ENCODE measurements at regions not wholly inside any gene's neighbourhood (a gene's known extent, or its start where the extent isn't known, plus 50 kb on each side); places are given as distances from the start of the nearest gene placed in this dataset.
"Not testable (repeated sequence)": the region's sequence is repeated elsewhere in the genome, so short reads cannot be mapped to it uniquely, and the experiment has no call there.

DNA sequence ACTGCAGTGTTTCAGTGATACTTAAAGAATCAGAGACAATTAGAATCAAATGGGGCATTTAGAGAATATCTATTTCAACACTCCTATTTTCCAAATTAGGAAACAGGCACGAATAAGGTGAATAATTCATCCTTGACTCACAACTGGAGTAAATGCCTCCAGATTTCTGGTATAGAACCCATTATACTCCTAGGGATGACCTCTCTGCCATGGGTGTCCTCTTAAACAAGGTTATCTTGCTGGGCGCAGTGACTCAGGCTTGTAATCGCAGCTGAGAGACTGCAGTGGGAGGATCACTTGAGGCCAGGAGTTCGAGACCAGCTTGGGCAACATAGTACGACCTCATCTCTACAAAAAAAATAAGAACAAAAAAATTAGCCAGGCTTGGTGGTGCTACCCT is 139.8 kb upstream of the ELAC2 start:
- Histone ChIP-seq H3K4me3 (no peak overlapping the region), H3K4me1 (no peaks in the 10 kb centered on the region), H3K27ac (no peak overlapping the region), H3K36me3 (no peaks in the 10 kb centered on the region), H3K9me3 (no peaks in the 10 kb centered on the region), H3K27me3 (no peaks in the 10 kb centered on the region)
- 87 to 91% methylated on average over 5 of the region's 5 CpGs for WGBS, 2 donors
- TF ChIP-seq, protein P1, sequence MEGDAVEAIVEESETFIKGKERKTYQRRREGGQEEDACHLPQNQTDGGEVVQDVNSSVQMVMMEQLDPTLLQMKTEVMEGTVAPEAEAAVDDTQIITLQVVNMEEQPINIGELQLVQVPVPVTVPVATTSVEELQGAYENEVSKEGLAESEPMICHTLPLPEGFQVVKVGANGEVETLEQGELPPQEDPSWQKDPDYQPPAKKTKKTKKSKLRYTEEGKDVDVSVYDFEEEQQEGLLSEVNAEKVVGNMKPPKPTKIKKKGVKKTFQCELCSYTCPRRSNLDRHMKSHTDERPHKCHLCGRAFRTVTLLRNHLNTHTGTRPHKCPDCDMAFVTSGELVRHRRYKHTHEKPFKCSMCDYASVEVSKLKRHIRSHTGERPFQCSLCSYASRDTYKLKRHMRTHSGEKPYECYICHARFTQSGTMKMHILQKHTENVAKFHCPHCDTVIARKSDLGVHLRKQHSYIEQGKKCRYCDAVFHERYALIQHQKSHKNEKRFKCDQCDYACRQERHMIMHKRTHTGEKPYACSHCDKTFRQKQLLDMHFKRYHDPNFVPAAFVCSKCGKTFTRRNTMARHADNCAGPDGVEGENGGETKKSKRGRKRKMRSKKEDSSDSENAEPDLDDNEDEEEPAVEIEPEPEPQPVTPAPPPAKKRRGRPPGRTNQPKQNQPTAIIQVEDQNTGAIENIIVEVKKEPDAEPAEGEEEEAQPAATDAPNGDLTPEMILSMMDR (IDR thresholded peaks at IDR 0.05), result no peak
- no peak for TF ChIP-seq EP300 (IDR thresholded peaks at IDR 0.05)
- no peak for TF ChIP-seq POLR2A (IDR thresholded peaks at IDR 0.05)
- DNase-seq (ENCODE audit: low spot score in 2 of 2), result no peak

DNA sequence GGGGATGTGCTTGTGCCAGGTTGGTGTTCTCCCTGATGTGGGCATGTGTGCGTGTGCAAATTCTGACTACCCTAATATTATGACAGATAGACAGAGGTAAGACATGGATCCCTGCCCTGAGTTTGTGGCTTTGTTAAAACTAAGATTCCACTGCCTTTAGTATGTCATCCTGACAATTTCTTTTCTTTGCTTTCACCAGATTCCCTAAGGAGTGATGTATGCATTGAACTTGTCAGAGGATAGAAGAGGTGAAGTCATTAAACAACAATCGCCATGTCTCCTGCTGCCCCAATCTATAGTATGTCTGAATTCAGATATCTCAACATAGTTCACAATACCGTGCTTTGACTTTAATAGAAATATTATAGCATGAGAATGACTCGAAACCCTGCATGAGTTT is 137.1 kb upstream of the ELAC2 start:
- WGBS, 2 donors, result 88 to 92% methylated on average over 4 of the region's 4 CpGs

DNA sequence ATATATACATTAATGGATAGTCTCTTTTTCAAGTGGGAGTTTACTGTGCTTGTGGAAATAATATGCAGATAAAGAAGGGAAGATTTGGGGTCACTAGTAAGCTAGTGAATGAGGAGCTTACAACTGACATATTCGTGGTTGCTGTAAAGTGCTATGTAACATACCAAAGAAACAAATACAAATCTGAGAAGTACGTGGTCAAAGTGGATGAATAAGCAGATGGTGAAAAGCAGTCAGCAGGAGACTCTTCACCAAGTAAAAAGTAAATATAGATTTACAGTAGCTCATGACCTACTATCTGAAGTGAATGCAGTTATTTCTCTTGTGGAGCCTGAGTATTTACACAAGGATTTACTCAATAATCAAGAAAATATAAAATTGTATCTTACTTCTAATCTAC is 136.6 kb upstream of the ELAC2 start:
- H3K9me3 ChIP-seq, result no peaks in the 10 kb centered on the region
- H3K36me3 ChIP-seq, result no peaks in the 10 kb centered on the region
- H3K27me3 ChIP-seq, result no peaks in the 10 kb centered on the region
- H3K27ac ChIP-seq, result no peak overlapping the region
- 67 to 70% methylated on average over 2 of the region's 2 CpGs for WGBS, 2 donors
- DNase-seq (ENCODE audit: low spot score in 2 of 2), result no peak
- no peaks in the 10 kb centered on the region for H3K4me1 ChIP-seq
- TF ChIP-seq EP300 (IDR thresholded peaks at IDR 0.05) (no peak), POLR2A (IDR thresholded peaks at IDR 0.05) (no peak)
- TF ChIP-seq, protein P1 (IDR thresholded peaks at IDR 0.05), result no peak
- no peak overlapping the region for H3K4me3 ChIP-seq

More for the DNA sequence above, 137.1 kb upstream of the ELAC2 start:
- TF ChIP-seq, protein P1 (IDR thresholded peaks at IDR 0.05), result no peak
- TF ChIP-seq POLR2A (IDR thresholded peaks at IDR 0.05) (no peak), EP300 (IDR thresholded peaks at IDR 0.05) (no peak)
- Histone ChIP-seq H3K27ac (no peak overlapping the region), H3K36me3 (no peaks in the 10 kb centered on the region), H3K4me3 (no peak overlapping the region), H3K4me1 (no peaks in the 10 kb centered on the region), H3K9me3 (no peaks in the 10 kb centered on the region), H3K27me3 (no peaks in the 10 kb centered on the region)
- no peak for DNase-seq (ENCODE audit: low spot score in 2 of 2)

DNA sequence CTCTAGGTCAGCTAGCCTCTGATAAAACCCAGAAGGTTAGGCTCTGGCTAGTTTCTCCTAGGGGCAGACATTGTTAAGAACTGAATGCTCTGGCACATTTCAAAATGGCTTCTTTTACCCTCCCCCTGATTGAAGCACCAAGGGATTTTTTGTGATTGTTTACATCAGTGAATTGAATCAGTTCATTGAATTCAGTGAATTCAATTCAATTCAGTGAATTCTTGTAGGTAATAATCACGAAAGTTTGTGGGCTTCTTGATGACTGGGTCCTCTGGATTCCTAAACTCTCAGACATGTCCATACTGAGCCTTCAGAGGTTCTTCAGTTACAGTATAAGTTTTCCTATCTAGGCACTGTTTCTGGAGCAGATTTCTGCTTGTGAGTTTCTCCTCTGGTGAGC is 135.2 kb upstream of the ELAC2 start:
- no peak overlapping the region for H3K27ac ChIP-seq
- no peaks in the 10 kb centered on the region for H3K4me1 ChIP-seq
- no peaks in the 10 kb centered on the region for H3K36me3 ChIP-seq
- 72 to 86% methylated on average over 1 of the region's 1 CpG for WGBS, 2 donors
- no peaks in the 10 kb centered on the region for H3K9me3 ChIP-seq
- H3K27me3 ChIP-seq, result no peaks in the 10 kb centered on the region
- DNase-seq (ENCODE audit: low spot score in 2 of 2), result no peak
- TF ChIP-seq POLR2A (IDR thresholded peaks at IDR 0.05) (no peak), EP300 (IDR thresholded peaks at IDR 0.05) (no peak)
- TF ChIP-seq, protein P1 (IDR thresholded peaks at IDR 0.05), result no peak
- no peak overlapping the region for H3K4me3 ChIP-seq

DNA sequence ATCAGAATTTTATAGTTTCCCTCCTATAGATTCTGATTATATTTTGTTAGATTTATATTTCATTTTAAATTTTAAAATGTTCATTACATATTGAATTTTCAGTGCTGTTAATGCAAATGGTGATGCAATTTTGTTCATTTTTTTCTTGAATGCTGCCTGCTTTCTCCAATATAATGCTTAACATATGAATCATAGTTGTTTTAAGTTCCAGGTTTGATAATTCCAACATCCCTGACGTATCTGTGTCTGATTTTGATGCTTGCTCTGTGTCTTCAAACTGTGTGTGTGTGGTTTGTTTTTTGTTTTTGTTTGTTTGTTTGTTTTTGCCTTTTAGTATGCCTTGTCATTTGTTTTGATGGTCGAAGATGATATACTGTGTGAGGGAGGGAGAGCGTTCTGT is 134.7 kb upstream of the ELAC2 start:
- Histone ChIP-seq H3K4me1 (no peaks in the 10 kb centered on the region), H3K36me3 (no peaks in the 10 kb centered on the region), H3K27ac (no peak overlapping the region), H3K4me3 (no peak overlapping the region), H3K9me3 (no peaks in the 10 kb centered on the region), H3K27me3 (no peaks in the 10 kb centered on the region)
- TF ChIP-seq EP300 (IDR thresholded peaks at IDR 0.05) (no peak), POLR2A (IDR thresholded peaks at IDR 0.05) (no peak)
- TF ChIP-seq, protein P1 (IDR thresholded peaks at IDR 0.05), result no peak
- DNase-seq (ENCODE audit: low spot score in 2 of 2), result no peak
- WGBS, 2 donors, result 83% methylated on average over 3 of the region's 3 CpGs

DNA sequence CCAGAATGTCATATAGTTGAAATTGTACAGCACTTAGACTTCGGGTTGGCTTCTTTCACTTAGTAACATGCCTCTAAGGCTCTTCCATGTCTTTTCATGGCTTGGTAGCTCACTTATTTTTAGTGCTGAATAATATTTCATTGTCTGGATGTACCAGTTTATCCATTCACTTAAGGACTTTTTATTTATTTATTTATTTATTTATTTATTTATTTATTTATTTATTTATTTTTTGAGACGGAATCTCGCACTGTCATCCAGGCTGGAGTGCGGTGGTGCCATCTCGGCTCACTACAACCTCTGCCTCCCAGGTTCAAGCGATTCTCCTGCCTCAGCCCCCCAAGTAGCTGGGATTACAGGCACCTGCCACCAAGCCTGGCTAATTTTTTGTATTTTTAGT is 132.9 kb upstream of the ELAC2 start:
- not testable (repeated sequence) for H3K4me3 ChIP-seq; H3K36me3 ChIP-seq; H3K27ac ChIP-seq; H3K27me3 ChIP-seq; H3K9me3 ChIP-seq; H3K4me1 ChIP-seq; DNase-seq (ENCODE audit: low spot score in 2 of 2)
- 95% methylated on average over 6 of the region's 6 CpGs for WGBS, 2 donors

Data from tibial nerve (tissue), 4 donors.